ENCODE measurements at regions not wholly inside any gene's neighbourhood (a gene's known extent, or its start where the extent isn't known, plus 50 kb on each side); places are given as distances from the start of the nearest gene placed in this dataset.

DNA sequence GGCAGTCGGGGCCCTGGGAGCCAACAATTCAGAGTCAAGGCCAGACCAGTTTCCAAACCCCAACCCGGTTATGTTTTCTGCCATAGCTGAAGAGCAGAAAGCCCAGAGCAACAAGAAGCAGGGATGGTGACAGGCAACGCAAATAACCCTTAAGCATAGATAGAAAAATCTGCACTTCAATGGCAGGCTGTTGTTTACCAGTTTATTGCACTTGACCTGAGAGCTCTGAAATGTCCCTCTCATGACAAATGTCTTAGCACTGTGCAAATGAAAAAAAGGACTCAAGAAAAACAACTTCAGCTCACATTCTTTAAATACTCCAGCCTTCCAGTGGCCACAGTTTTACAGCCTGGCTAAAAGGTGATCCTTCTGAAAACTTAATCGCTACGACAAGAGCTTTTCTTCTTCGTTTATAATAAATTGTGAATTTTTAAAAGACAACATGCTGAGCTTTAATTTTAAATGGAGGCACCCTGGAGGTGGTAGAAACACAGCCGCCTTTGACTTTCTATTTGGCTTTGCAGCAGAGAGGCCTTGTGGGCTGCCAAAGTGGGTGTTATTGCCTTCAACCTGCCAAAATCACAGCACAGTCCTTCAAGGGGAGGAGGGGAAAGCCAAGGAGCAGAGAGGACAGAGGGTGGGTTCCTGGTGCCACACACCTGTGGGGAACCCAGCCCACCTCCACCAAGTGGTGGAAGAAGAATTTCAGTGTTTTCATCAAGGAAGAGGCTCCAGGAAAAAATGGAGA is 289.5 kb upstream of the CDYL start:
- CTCF ChIA-PET (ENCODE audit: low intra/inter-chr PET ratio): no interaction called here
- no peak overlapping the region for H3K4me2 ChIP-seq (ENCODE audit: insufficient read depth, low read length)
- TF ChIP-seq ZNF764 (CRISPR knock-in tag; IDR thresholded peaks at IDR 0.05; ENCODE audit: low read depth) (no peak), DIDO1 (tag; IDR thresholded peaks at IDR 0.05; ENCODE audit: low read depth) (no peak), HCFC1 (IDR thresholded peaks at IDR 0.05; ENCODE audit: low read depth, low read length) (no peak), ZBED1 (IDR thresholded peaks at IDR 0.05) (no peak), CREB3 (tag; conservative IDR thresholded peaks at IDR 0.05; ENCODE audit: low read depth) (no peak), ZNF766 (CRISPR knock-in tag; conservative IDR thresholded peaks at IDR 0.05) (no peak), SREBF1 (IDR thresholded peaks at IDR 0.05; ENCODE audit: borderline replicate concordance, low read depth, low read length) (no peak), HEY1 (CRISPR knock-in tag; IDR thresholded peaks at IDR 0.05; ENCODE audit: borderline replicate concordance) (no peak), MBD2 (IDR thresholded peaks at IDR 0.05; ENCODE audit: borderline replicate concordance, low read depth) (no peak), JUNB (CRISPR knock-in tag; conservative IDR thresholded peaks at IDR 0.05) (no peak), POU5F1 (IDR thresholded peaks at IDR 0.05; ENCODE audit: borderline replicate concordance, low read depth, low read length, partially characterized antibody) (no peak), FIP1L1 (IDR thresholded peaks at IDR 0.05; ENCODE audit: low read depth, low read length, poor library complexity, severe bottlenecking) (no peak), FUS (optimal IDR thresholded peaks at IDR 0.05; ENCODE audit: low read depth, low read length) (no peak), MNT (conservative IDR thresholded peaks at IDR 0.05) (no peak)
- TF ChIP-seq, protein P1, sequence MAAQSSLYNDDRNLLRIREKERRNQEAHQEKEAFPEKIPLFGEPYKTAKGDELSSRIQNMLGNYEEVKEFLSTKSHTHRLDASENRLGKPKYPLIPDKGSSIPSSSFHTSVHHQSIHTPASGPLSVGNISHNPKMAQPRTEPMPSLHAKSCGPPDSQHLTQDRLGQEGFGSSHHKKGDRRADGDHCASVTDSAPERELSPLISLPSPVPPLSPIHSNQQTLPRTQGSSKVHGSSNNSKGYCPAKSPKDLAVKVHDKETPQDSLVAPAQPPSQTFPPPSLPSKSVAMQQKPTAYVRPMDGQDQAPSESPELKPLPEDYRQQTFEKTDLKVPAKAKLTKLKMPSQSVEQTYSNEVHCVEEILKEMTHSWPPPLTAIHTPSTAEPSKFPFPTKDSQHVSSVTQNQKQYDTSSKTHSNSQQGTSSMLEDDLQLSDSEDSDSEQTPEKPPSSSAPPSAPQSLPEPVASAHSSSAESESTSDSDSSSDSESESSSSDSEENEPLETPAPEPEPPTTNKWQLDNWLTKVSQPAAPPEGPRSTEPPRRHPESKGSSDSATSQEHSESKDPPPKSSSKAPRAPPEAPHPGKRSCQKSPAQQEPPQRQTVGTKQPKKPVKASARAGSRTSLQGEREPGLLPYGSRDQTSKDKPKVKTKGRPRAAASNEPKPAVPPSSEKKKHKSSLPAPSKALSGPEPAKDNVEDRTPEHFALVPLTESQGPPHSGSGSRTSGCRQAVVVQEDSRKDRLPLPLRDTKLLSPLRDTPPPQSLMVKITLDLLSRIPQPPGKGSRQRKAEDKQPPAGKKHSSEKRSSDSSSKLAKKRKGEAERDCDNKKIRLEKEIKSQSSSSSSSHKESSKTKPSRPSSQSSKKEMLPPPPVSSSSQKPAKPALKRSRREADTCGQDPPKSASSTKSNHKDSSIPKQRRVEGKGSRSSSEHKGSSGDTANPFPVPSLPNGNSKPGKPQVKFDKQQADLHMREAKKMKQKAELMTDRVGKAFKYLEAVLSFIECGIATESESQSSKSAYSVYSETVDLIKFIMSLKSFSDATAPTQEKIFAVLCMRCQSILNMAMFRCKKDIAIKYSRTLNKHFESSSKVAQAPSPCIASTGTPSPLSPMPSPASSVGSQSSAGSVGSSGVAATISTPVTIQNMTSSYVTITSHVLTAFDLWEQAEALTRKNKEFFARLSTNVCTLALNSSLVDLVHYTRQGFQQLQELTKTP (IDR thresholded peaks at IDR 0.05; ENCODE audit: low read depth in 1 of 2, partially characterized antibody in 2 of 2): no peak
- WGBS (ENCODE audit: insufficient coverage, low coverage, missing lambda C conversion rate): 1% methylated on average over 7 of the region's 7 CpGs
- no peak overlapping the region for H3K27ac ChIP-seq (ENCODE audit: extremely low read depth, low read depth, low read length)
- H3K9me1 ChIP-seq (ENCODE audit: control insufficient read depth, insufficient read depth, low read length): no peaks in the 10 kb centered on the region
- H3K36me3 ChIP-seq (ENCODE audit: control insufficient read depth, insufficient read depth, low read length): no peaks in the 10 kb centered on the region
- no TSS peak for BruUV-seq (replicated peaks)
- peaks cover 6% of the 10 kb centered on the region for H3K9me3 ChIP-seq (replicated peaks; ENCODE audit: control insufficient read depth, insufficient read depth, low read depth, low read length)
- ATAC-seq (no peak), FAIRE-seq (no peak), DNase-seq (ENCODE audit: extremely low read depth in 1 of 4, low spot score in 3 of 4) (no peak)
- in situ Hi-C loops (cut with MboI) (no loop called here), intact Hi-C loops (cut with micrococcal nuclease) (no loop called here)
- no peak overlapping the region for H2AFZ ChIP-seq (ENCODE audit: low read depth, low read length)
- H4K20me1 ChIP-seq (replicated peaks; ENCODE audit: control insufficient read depth, insufficient read depth, low read length): no peaks in the 10 kb centered on the region
- POLR2A ChIA-PET: no interaction called here
- H3K4me1 ChIP-seq (replicated peaks in 1 of 2; ENCODE audit: control insufficient read depth in 2 of 2, insufficient read depth in 2 of 2, low read length in 2 of 2): peaks cover 0 to 5% of the 10 kb centered on the region in 2 experiments; a peak in 1 of 5 replicates
- no peaks in the 10 kb centered on the region for H3K79me2 ChIP-seq (ENCODE audit: control insufficient read depth, insufficient read depth, low read length)
- H3K27me3 ChIP-seq (ENCODE audit: control insufficient read depth in 2 of 2, insufficient read depth in 2 of 2, low read length in 2 of 2): peaks cover 11 to 30% of the 10 kb centered on the region in 2 experiments
- no peak overlapping the region for H3K4me3 ChIP-seq
- H3K9ac ChIP-seq (ENCODE audit: insufficient read depth in 1 of 2, low read depth in 2 of 2, low read length in 2 of 2): no peak overlapping the region

Measured in K562 (cell line).